Endothelial cell of umbilical vein (primary cell): ENCODE measurements at regions not wholly inside any gene's neighbourhood (a gene's known extent, or its start where the extent isn't known, plus 50 kb on each side); places are given as distances from the start of the nearest gene placed in this dataset.

Source experiments
- BruUV-seq: library from RNA; stranded (reverse); fragments of 400-500 nt; replicated peaks from 2 replicates; lab custom pipeline; 2021; lab: Mats Ljungman, UMichigan
- CTCF ChIA-PET: fragments of 300-600, 350-600 bp; sonication (Branson Sonifier 250); formaldehyde crosslinking; loops from one replicate; lab custom pipeline; 2021; ENCODE audit warnings: antibody characterized with exemption, inconsistent platforms; lab: Charles Lee
- POLR2A ChIA-PET: fragments of 300-600, 350-600 bp; sonication (Branson Sonifier 250); formaldehyde crosslinking; loops from one replicate; lab custom pipeline; 2021; ENCODE audit warnings: antibody characterized with exemption, inconsistent platforms; lab: Charles Lee
- DNase-seq: peaks from one replicate; pipeline ENCODE4 v3.0.0-alpha.2; 2011; ENCODE audit warnings: low read depth, low spot score
- FAIRE-seq: peaks from 2 replicates; lab custom pipeline; 2011; peaks lifted over from hg19 to GRCh38; lab: Jason Lieb, UNC
- H2AFZ ChIP-seq: 2 replicates; pipeline ENCODE4 v1.6.0; 2012; ENCODE audit warnings: low read depth, low read length, control low read depth, inconsistent platforms
- H3K27ac ChIP-seq: 2 replicates; pipeline ENCODE4 v1.5.1; 2011; ENCODE audit warnings: low read depth, mild to moderate bottlenecking, control low read depth, low read length, moderate library complexity; ENCODE audit not compliant: insufficient read depth
- H3K27me3 ChIP-seq, 2 experiments: 2 replicates each; pipeline versions ENCODE4 v1.6.0 to v1.6.1; 2011; ENCODE audit warnings: low read length in 2 of 2, mixed read lengths in 1 of 2; ENCODE audit not compliant: control insufficient read depth in 2 of 2, insufficient read depth in 2 of 2
- H3K36me3 ChIP-seq, 2 experiments: 2 replicates in 1 of 2; 3 replicates in 1 of 2; pipeline ENCODE4 v1.5.1; 2011; ENCODE audit warnings: low read length in 2 of 2, mild to moderate bottlenecking in 1 of 2, moderate library complexity in 1 of 2; ENCODE audit not compliant: control insufficient read depth in 2 of 2, insufficient read depth in 2 of 2; ENCODE audit errors: extremely low read depth in 1 of 2
- H3K4me1 ChIP-seq: 3 replicates; pipeline ENCODE4 v1.5.1; 2011; ENCODE audit warnings: mild to moderate bottlenecking, low read length; ENCODE audit not compliant: control insufficient read depth, insufficient read depth; ENCODE audit errors: extremely low read depth
- H3K4me2 ChIP-seq: 2 replicates; pipeline ENCODE4 v1.6.1; 2011; ENCODE audit warnings: low read length, control low read depth, mixed read lengths; ENCODE audit not compliant: insufficient read depth
- H3K4me3 ChIP-seq, 3 experiments: fragments of 200-600 bp in 1 of 3; sonication (generic), shearing (Covaris generic) in 1 of 3; replicated peaks in 1 of 3; 2 replicates each; pipeline ENCODE4 v1.5.1; 2011 to 2016; ENCODE audit warnings: control low read depth in 3 of 3, low read length in 3 of 3, mild to moderate bottlenecking in 2 of 3, inconsistent platforms in 1 of 3, low read depth in 1 of 3, moderate library complexity in 1 of 3; ENCODE audit not compliant: insufficient read depth in 1 of 3
- H3K79me2 ChIP-seq: 2 replicates; pipeline ENCODE4 v1.6.0; 2012; ENCODE audit warnings: low read length, inconsistent platforms; ENCODE audit not compliant: control insufficient read depth, insufficient read depth
- H3K9ac ChIP-seq: replicated peaks from 2 replicates; pipeline ENCODE3; 2011; ENCODE audit warnings: low read length, control low read depth; ENCODE audit not compliant: insufficient read depth; ENCODE audit errors: extremely low read depth
- H3K9me1 ChIP-seq: replicated peaks from 3 replicates; pipeline ENCODE4 v1.6.0; 2011; ENCODE audit warnings: mild to moderate bottlenecking, low read length; ENCODE audit not compliant: control insufficient read depth, insufficient read depth; ENCODE audit errors: extremely low read depth
- H3K9me3 ChIP-seq: replicated peaks from 2 replicates; pipeline ENCODE4 v1.5.1; 2012; ENCODE audit warnings: low read length, inconsistent platforms; ENCODE audit not compliant: control insufficient read depth, insufficient read depth
- H4K20me1 ChIP-seq: replicated peaks from 2 replicates; pipeline ENCODE3; 2011; ENCODE audit warnings: mild to moderate bottlenecking, low read length; ENCODE audit not compliant: control insufficient read depth, insufficient read depth; ENCODE audit errors: extremely low read depth
- CTCF ChIP-seq, 2 donors: IDR thresholded peaks; 1 replicate in 1 of 2; 2 replicates in 1 of 2; pipeline ENCODE4 v1.5.1; 2011; ENCODE audit warnings: low read length in 2 of 2, mild to moderate bottlenecking in 2 of 2, moderate library complexity in 2 of 2, control low read depth in 1 of 2, inconsistent platforms in 1 of 2, low read depth in 1 of 2; ENCODE audit not compliant: insufficient read depth in 1 of 2; ENCODE audit errors: extremely low read depth in 1 of 2
- EZH2 ChIP-seq: IDR thresholded peaks from 2 replicates; pipeline ENCODE4 v1.6.1; 2012; ENCODE audit warnings: borderline replicate concordance, low read depth, mild to moderate bottlenecking, moderate library complexity, low read length, inconsistent platforms; ENCODE audit not compliant: severe bottlenecking
- FOS ChIP-seq: IDR thresholded peaks from 2 replicates; pipeline ENCODE4 v1.6.1; 2011; ENCODE audit warnings: mild to moderate bottlenecking, low read length, moderate library complexity, borderline replicate concordance; ENCODE audit not compliant: insufficient read depth
- GATA2 ChIP-seq: IDR thresholded peaks from 2 replicates; pipeline ENCODE4 v1.7.0; 2011; ENCODE audit warnings: low read depth, mild to moderate bottlenecking, moderate library complexity, mixed read lengths, low read length; ENCODE audit not compliant: insufficient read length, insufficient read depth
- JUN ChIP-seq: IDR thresholded peaks from 2 replicates; pipeline ENCODE4 v1.6.1; 2011; ENCODE audit warnings: borderline replicate concordance, low read depth; ENCODE audit not compliant: insufficient read length, insufficient read depth
- MAX ChIP-seq: IDR thresholded peaks from 2 replicates; pipeline ENCODE4 v1.6.1; 2011; ENCODE audit not compliant: insufficient read depth, insufficient read length
- MYC ChIP-seq: IDR thresholded peaks from one replicate; pipeline ENCODE4 v1.6.1; 2011; ENCODE audit warnings: mild to moderate bottlenecking, low read depth, low read length
- POLR2A ChIP-seq: IDR thresholded peaks from 2 replicates; pipeline ENCODE4 v1.6.1; 2012; ENCODE audit warnings: low read depth, mild to moderate bottlenecking, control low read depth, low read length
- POLR2AphosphoS5 ChIP-seq: IDR thresholded peaks from 2 replicates; pipeline ENCODE4 v1.6.1; 2012; ENCODE audit warnings: low read depth, mild to moderate bottlenecking, control low read depth, low read length, moderate library complexity; ENCODE audit not compliant: insufficient read depth
- dilution Hi-C: fragments of 300-500 bp; cut with MboI; formaldehyde crosslinking; loops from one replicate; pipeline ENCODE4 v1.15.0; 2019; ENCODE audit warnings: low sequenced_read_pairs; ENCODE audit not compliant: extremely low pct_ligation_motif_present
- intact Hi-C: fragments of 100-400 bp; cut with micrococcal nuclease; formaldehyde crosslinking; loops from one replicate; pipeline ENCODE4 v1.10.0; 2022

- dilution Hi-C loops = no loop called here
These were observed 93.8 kb upstream of the BLID start for GRCh38 chr11:122209619-122210366.

More at GRCh38 chr11:122209619-122210366, 93.8 kb upstream of the BLID start:
- Histone ChIP-seq H3K9me3 (no peaks in the 10 kb centered on the region), H3K36me3 (no peaks in the 10 kb centered on the region), H3K4me3 (no peak overlapping the region), H3K9ac (no peak overlapping the region), H3K27ac (no peak overlapping the region), H3K4me2 (no peak overlapping the region), H3K27me3 (no peaks in the 10 kb centered on the region), H3K79me2 (no peaks in the 10 kb centered on the region), H2AFZ (no peak overlapping the region), H3K4me1 (peaks cover 10% of the 10 kb centered on the region), H4K20me1 (no peaks in the 10 kb centered on the region), H3K9me1 (no peaks in the 10 kb centered on the region)
- FAIRE-seq (peak; percentile 63), DNase-seq (peak; percentile 87)
- TF ChIP-seq FOS = no peak
- no peak for TF ChIP-seq CTCF (IDR thresholded peaks at IDR 0.05; ENCODE audit: extremely low read depth in 1 of 2, insufficient read depth in 1 of 2, low read depth in 1 of 2, low read length in 2 of 2)
- no peak for TF ChIP-seq MAX
- no peak for TF ChIP-seq JUN
- TF ChIP-seq POLR2AphosphoS5 = no peak
- TF ChIP-seq MYC = no peak
- TF ChIP-seq GATA2 = no peak
- TF ChIP-seq POLR2A = no peak
- no peak for TF ChIP-seq EZH2
- ChIA-PET POLR2A (interaction anchor here (0.6 kb wide), 2 partner anchors 19 to 108 kb away, joined by 3 read pairs; no protein-coding TSS in a partner anchor), CTCF (interaction anchor here (0.7 to 1.7 kb wide), 5 partner anchors 28 to 296 kb away, joined by 3 to 7 read pairs (median 5); no protein-coding TSS in a partner anchor)
- no TSS peak for BruUV-seq
- intact Hi-C loops = no loop called here
